NCI-H2227 treated with DMSO at 0.1 percent for 48 hours (cell line): ENCODE measurements at regions not wholly inside any gene's neighbourhood (a gene's known extent, or its start where the extent isn't known, plus 50 kb on each side); places are given as distances from the start of the nearest gene placed in this dataset.

Experiments used
- DNase-seq: peaks from one replicate; lab custom pipeline; 2025; lab: John Stamatoyannopoulos, UW

DNA sequence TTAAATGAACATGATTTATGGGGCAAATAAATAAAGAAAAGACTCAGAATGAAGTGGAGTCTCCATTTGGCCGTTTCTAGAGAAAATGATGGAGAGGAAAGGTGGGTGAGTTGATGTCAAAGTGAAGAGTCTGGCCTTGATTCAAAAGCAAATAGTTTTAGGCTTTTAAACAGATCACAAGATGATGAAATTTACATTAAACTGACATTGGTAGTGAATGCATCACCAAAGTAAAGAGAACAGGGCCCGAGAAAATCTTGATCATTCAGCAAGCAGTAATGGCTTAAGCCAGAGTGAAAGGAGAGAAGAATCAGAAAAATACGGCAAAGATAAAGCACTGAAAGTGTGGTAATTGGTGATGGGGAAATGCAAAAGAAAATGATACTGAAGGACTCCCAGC is 460.0 kb upstream of the SGCD start:
- no peak for DNase-seq

DNA sequence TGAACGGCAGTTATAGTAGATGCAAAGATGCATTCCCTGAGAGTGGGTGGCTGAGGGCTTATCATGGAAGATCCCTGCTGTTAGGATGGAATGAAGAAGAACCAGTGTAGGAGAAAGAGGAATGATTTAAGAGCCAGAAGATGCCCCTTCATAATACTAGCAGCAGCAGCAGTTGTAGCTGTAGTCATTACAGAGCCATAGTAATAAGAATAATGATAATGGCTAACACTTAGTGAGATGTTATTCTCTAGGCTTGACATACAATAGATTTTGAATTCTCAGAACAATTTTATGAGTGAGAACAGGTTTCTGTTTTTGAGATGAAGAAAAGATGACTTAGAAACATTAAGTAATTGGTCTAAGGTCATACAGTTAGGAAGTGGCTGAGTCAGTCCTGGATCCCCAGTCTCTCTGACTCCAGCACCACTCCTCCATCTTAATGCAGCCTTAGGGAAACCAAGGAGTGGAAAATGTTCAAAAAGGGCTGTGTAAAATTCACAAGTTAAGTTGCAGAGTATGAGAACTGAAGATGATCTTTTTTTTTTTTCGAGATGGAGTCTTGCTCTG is 459.4 kb upstream of the SGCD start:
- DNase-seq = no peak

DNA sequence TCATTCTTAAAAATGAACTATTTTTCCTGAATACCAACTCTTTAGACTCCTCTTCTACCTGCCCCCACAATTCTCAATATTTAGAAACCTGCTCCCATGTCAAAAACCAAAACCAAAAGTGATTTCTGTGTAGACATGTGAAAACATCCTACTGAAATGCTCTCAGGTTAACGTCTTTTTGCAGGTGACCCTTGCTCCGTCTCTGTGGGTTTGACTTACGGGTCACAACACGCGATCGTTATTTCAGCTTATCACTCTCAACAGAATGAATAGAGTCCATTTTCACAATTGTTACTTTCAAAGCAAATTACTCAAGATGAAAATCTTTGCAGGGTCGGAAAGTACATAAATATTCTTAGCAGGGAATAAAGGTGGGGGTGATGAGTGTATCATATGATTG is 456.3 kb upstream of the SGCD start:
- peak; percentile 78 for DNase-seq

DNA sequence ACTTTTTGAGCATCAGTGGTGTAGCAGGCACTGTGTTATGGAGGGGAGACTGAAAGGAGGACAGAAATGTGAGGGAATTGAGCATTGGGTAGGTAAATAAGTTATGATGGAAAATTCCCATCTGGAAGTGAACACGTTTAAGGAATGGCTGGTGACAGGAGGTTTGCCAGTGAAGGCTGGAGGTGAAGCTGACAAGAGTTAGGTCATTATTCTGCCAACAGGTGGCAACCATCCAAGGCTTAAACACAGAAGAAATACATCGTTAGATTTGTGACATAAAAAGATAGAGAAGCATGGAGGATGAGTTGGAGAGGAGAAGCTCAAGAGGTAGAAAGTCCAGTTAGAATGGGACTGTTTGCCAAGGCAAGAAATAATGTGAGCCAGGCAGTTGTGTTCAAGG is 455.3 kb upstream of the SGCD start:
- no peak for DNase-seq

DNA sequence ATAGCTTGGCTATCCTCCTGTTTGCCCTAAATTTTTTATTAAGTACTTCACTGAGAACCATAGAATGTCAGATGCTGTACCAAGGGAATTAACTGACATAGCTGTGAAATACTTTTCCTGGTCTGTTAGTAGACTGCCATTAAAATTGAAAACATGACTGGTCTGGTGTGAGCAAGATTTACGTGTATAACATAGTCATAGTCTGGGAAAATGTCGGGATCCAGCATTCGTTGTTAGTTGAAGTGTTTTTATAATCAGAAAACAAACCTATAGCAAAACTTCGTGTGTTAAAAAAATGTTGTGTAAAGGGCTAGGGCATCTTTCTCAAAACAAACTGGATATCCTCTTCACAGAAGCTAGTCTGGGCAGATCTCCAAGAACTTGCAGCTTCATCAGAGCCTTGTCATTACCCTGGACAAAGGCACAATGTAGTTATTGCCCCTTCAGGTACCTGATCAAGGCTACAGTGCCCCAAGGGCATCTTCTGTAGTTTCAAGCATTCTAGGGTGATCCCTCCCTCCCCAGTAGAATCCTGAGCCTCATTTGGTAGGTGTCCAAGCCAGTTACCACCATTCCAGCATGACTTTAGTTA is 454.2 kb upstream of the SGCD start:
- DNase-seq = no peak

DNA sequence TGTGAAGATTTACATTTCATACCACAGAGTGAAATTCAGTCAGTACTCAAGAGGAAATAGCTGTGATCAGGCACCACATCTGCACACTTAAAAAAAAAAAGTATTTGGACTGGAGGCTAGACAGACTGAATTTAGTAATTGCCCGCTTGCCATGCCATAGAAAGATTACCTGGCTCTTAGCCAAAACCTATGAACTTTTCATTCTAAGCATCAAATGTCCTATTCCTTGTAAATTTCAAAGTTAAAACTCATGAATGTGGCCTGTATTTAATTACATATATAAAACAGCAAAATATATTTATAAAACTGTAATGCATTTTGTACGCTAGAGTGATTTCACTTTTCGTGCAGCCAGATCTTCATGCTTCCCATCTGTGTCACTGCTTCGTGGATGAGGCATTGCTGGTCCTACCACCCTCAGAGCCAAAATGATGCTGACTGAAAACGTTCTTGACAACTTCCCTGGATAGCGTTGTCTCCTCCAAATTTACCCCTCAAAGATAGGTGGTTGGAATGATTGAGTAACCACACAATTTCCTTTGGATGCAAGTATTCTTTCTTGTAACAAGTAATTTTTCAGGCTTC is 447.9 kb upstream of the SGCD start:
- no peak for DNase-seq

- peak; percentile 64 for DNase-seq
These were observed 442.9 kb upstream of the SGCD start for GRCh38 chr5:155884041-155884440.

- no peak for DNase-seq
These were observed 441.8 kb upstream of the SGCD start for GRCh38 chr5:155885199-155885598.

- no peak for DNase-seq
These were observed 440.5 kb upstream of the SGCD start for GRCh38 chr5:155886311-155887031.

DNA sequence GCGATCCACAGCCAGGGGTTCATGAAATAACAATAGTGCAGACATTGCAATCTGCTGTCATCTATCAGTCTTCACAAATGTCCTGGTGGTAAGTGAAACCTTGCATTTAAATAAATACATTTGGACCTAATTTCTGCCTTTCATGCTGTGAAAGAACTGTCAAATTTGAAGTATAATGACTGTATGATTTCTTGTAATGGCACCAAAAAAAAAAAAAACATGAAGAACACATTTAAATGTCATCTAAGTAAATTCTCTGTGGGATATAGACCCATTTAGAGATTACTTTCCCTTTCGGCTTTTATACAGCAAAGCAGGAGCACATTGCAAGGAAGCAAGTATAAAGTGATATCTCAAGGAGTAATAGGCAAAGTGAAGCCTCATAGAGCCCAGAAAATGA is 431.5 kb upstream of the SGCD start:
- DNase-seq = no peak

- no peak for DNase-seq
These were observed 429.2 kb upstream of the SGCD start for GRCh38 chr5:155897761-155898160.

DNA sequence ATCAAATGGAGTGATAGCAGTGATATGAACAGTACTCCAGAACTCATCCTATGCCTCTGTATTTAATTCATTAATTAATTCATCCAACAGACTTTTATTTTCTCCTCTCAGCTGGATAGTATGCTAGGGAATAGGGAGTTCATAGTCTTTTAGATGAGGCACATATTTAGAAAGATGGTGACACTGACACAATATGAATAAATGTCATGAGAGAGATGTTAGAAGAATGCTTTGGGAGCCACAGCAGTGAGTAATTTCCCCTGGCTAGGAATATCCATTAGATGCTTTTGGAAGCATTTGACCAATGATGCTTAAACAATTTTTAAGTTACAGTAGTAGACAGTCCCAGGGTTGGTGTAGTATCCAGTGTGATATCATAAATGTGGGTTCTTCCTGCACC is 428.7 kb upstream of the SGCD start:
- no peak for DNase-seq

DNA sequence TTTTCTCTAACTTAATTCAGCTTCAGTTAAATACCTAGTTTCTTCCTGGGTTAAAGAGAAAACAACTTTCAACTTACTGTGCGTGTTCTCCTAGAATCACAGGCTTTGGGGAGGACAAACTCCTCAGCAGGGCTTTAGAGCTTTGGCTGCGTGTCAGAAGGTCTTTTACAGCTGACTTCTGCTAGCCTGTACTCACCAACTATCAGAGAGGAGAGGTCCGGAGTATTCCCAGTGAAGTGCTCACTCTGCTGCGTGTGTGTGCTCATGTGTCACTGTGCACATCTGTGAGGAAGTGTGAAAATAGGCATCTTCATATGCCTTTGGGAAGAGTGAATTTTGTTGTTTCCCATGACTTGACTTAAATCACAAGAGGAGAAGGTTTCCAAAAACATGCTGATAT is 423.2 kb upstream of the SGCD start:
- no peak for DNase-seq

DNA sequence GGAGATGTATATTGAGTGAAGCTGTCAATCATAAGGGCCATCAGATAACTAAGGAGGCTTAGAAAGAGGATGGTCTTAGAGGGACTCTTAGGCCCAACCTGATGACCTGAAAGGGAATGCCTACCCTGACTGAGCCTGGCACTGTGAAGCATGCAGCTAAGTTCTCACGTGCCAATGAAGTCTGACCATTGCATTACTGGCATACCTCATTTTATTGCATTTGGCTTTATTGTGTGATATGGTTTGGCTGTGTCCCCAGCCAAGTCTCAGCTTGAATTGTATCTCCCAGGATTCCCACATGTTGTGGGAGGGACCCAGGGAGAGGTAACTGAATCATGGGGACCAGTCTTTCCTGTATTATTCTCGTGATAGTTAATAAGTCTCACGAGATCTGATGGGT is 421.6 kb upstream of the SGCD start:
- no peak for DNase-seq

DNA sequence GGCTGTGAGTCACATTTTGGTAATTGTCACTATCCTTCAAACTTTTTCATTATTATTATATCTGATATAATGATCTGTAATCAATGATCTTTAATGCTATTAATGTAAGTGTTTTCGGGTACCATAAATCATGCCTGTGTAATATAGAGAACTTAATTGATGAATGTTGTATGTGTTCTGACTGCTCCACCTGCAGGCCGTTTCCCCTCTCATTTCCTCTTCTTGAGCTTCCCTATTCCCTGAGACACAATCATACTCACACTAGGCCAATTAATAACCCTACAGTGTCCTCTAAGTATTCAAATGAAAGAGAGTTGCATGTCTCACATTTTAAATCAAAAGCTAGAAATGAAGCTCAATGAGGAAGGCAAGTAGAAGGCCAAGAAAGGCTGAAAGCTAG is 420.9 kb upstream of the SGCD start:
- DNase-seq = no peak

GRCh38 chr5:155908543-155908942 is 418.4 kb upstream of the SGCD start:
- DNase-seq = no peak

DNA sequence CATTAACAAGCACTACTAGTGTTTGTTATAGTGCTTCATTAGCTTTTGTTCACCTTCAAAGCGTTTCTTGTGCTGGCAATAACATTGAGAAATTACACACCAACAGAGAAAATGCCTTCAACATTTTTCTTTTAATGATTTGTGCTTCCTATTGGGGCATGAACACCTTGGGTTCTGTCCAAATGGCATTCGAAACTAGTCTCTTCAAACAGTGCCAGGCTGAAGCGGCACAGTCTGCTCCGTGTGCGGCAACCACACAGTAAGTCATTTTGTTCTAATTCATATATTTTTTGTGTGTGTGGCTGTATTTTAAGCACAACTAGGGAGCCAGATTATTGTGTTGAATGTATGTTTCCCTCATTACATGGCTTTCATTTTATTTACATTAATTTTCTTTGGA is 414.7 kb upstream of the SGCD start:
- DNase-seq = no peak

GRCh38 chr5:155914766-155915165 is 412.2 kb upstream of the SGCD start:
- no peak for DNase-seq

- DNase-seq = no peak
These were observed 411.4 kb upstream of the SGCD start for GRCh38 chr5:155915601-155916000.

- DNase-seq = no peak
These were observed 407.8 kb upstream of the SGCD start for GRCh38 chr5:155919126-155919525.

DNA sequence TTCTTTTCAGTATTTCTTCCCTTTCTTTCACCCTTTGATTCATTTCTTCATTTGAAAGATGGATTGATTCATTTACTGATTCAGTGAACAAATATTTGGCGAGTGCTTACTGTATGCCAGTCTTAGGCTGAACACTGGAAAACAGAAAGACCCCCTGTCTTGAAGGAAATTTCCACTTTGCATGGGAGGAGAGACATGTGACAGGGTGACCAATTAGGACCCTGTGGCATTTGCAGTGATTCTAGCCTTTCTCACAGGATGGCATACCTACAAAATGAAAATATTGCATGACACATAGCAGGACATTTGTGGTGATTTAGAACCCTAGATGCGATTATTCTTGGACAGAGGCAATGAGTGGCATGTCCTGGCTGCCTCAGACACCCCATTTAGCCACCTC is 407.2 kb upstream of the SGCD start:
- DNase-seq = no peak

- DNase-seq = no peak
These were observed 405.3 kb upstream of the SGCD start for GRCh38 chr5:155921621-155922020.

DNA sequence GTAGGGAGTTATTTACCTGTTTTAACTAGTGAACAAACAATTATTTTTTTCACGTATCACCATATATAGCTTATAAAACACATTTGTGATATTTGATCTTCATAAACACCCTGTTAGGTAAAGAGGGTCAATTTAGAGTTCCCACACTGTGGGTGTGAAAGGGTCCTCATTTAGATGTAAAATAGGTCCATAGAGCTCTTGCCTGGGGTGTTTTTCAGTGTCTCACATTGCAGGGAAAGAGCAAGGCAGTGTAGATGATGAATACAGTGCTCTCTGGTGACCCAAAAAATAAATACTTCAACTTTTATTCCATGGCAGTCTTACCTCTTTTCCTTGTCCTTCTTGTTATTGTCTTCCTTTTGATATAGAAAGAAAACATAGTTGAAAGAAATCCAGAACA is 403.2 kb upstream of the SGCD start:
- DNase-seq = no peak

DNA sequence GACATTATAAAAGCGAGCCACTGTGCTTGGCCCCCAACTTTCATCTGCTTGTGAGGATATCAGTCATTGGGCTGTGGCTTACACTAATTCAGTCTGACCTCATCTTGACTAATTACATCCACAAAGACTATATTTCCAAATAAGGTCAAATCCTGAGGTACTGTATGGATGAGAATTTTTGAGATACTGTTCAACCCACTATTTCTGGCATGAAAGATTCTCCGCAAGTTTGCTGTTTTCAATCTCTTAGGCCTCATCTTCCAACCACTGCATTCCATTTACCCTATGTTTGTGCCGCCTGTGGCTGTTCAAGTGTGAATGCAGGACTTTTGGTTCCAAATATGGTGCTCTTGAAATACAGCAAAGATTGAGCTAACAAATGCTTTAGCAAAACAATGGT is 400.9 kb upstream of the SGCD start:
- DNase-seq = no peak
